Loucy (cell line): ENCODE measurements at regions not wholly inside any gene's neighbourhood (a gene's known extent, or its start where the extent isn't known, plus 50 kb on each side); places are given as distances from the start of the nearest gene placed in this dataset.
"Not testable (repeated sequence)": the region's sequence is repeated elsewhere in the genome, so short reads cannot be mapped to it uniquely, and the experiment has no call there.

Experiments
- H2AFZ ChIP-seq: fragments of 200-600 bp; sonication (generic); 2 replicates; pipeline ENCODE4 v1.6.0; 2016; ENCODE audit warnings: antibody characterized with exemption, mild to moderate bottlenecking, low read length, moderate library complexity
- H3F3A ChIP-seq: fragments of 200-600 bp; 2 replicates; pipeline ENCODE4 v1.6.0; 2016; ENCODE audit warnings: antibody characterized with exemption, low read depth, mild to moderate bottlenecking
- H3K27me3 ChIP-seq: fragments of 200-600 bp; sonication (generic); 2 replicates; pipeline ENCODE4 v1.6.1; 2014; ENCODE audit warnings: low read length, mild to moderate bottlenecking; ENCODE audit not compliant: insufficient read depth, poor library complexity, severe bottlenecking
- H3K36me3 ChIP-seq: fragments of 200-600 bp; sonication (generic); 2 replicates; pipeline ENCODE4 v1.6.1; 2016; ENCODE audit warnings: low read length; ENCODE audit not compliant: insufficient read depth
- H3K4me1 ChIP-seq: fragments of 200-600 bp; sonication (generic); 2 replicates; pipeline ENCODE4 v1.5.1; 2014; ENCODE audit warnings: low read length, mild to moderate bottlenecking; ENCODE audit not compliant: insufficient read depth, poor library complexity, severe bottlenecking
- H3K4me2 ChIP-seq: fragments of 200-600 bp; sonication (generic); 2 replicates; pipeline ENCODE4 v1.6.0; 2014; ENCODE audit warnings: antibody characterized with exemption, low read length, low read depth, mild to moderate bottlenecking; ENCODE audit not compliant: poor library complexity, severe bottlenecking
- H3K4me3 ChIP-seq: fragments of 200-600 bp; sonication (generic); 2 replicates; pipeline ENCODE4 v1.5.1; 2014; ENCODE audit warnings: low read length, mild to moderate bottlenecking, mixed read lengths; ENCODE audit not compliant: poor library complexity, severe bottlenecking
- H3K79me2 ChIP-seq: fragments of 200-600 bp; sonication (generic); 2 replicates; pipeline ENCODE4 v1.6.1; 2014; ENCODE audit warnings: low read length; ENCODE audit not compliant: insufficient read depth
- H3K9ac ChIP-seq: fragments of 200-600 bp; sonication (generic); 2 replicates; pipeline ENCODE4 v1.6.0; 2014; ENCODE audit warnings: mild to moderate bottlenecking, low read depth, low read length, moderate library complexity; ENCODE audit not compliant: poor library complexity, severe bottlenecking
- H3K9me2 ChIP-seq: fragments of 200-600 bp; sonication (generic); replicated peaks from 2 replicates; pipeline ENCODE4 v1.6.1; 2016; ENCODE audit warnings: low read depth, low read length, mixed read lengths
- H3K9me3 ChIP-seq: fragments of 200-600 bp; sonication (generic); 2 replicates; pipeline ENCODE4 v1.6.1; 2014; ENCODE audit warnings: mild to moderate bottlenecking, antibody characterized with exemption, low read length, low read depth; ENCODE audit not compliant: insufficient read depth
- H4K20me1 ChIP-seq: fragments of 200-600 bp; sonication (generic); 2 replicates; pipeline ENCODE4 v1.6.0; 2014; ENCODE audit warnings: antibody characterized with exemption, low read length, mild to moderate bottlenecking; ENCODE audit not compliant: insufficient read depth, poor library complexity, severe bottlenecking
- CTCF ChIP-seq: fragments of 200-600 bp; sonication (generic); conservative IDR thresholded peaks from 2 replicates; pipeline ENCODE4 v1.5.1; 2014; ENCODE audit warnings: mild to moderate bottlenecking, antibody characterized with exemption, low read length
- EZH2phosphoT487 ChIP-seq: fragments of 200-600 bp; IDR thresholded peaks from 2 replicates; pipeline ENCODE4 v1.6.1; 2018; ENCODE audit warnings: antibody characterized with exemption, mild to moderate bottlenecking, moderate library complexity, borderline replicate concordance

- Histone ChIP-seq H3K79me2 (no peaks in the 10 kb centered on the region), H3F3A (no peaks in the 10 kb centered on the region), H3K4me1 (peaks cover 4% of the 10 kb centered on the region), H4K20me1 (no peaks in the 10 kb centered on the region), H2AFZ (no peak overlapping the region), H3K27me3 (no peaks in the 10 kb centered on the region), H3K9ac (no peak overlapping the region), H3K36me3 (no peaks in the 10 kb centered on the region), H3K4me2 (no peak overlapping the region), H3K9me2 (no peaks in the 10 kb centered on the region), H3K9me3 (no peaks in the 10 kb centered on the region), H3K4me3 (no peak overlapping the region)
- TF ChIP-seq CTCF (no peak), EZH2phosphoT487 (no peak)
Observed at GRCh38 chr3:130828948-130829947, 64.6 kb upstream of the ATP2C1 start.

- H3K9ac ChIP-seq = no peak overlapping the region
- no peaks in the 10 kb centered on the region for H4K20me1 ChIP-seq
- no peaks in the 10 kb centered on the region for H3K27me3 ChIP-seq
- H3F3A ChIP-seq = no peaks in the 10 kb centered on the region
- H3K9me3 ChIP-seq = no peaks in the 10 kb centered on the region
- H3K4me1 ChIP-seq = peaks cover 4% of the 10 kb centered on the region
- TF ChIP-seq CTCF (no peak), EZH2phosphoT487 (no peak)
- no peak overlapping the region for H3K4me2 ChIP-seq
- no peaks in the 10 kb centered on the region for H3K36me3 ChIP-seq
- H3K9me2 ChIP-seq = no peaks in the 10 kb centered on the region
- no peak overlapping the region for H3K4me3 ChIP-seq
- H3K79me2 ChIP-seq = no peaks in the 10 kb centered on the region
- no peak overlapping the region for H2AFZ ChIP-seq
Observed at GRCh38 chr3:130831719-130832400, 62.0 kb upstream of the ATP2C1 start.

GRCh38 chr3:130832401-130832746 lies 61.5 kb upstream of the ATP2C1 start:
- H3K79me2 ChIP-seq, H3F3A ChIP-seq, H3K9me3 ChIP-seq, H3K27me3 ChIP-seq, H3K4me1 ChIP-seq, H3K9me2 ChIP-seq, H3K36me3 ChIP-seq, H3K4me3 ChIP-seq, H3K9ac ChIP-seq, H3K4me2 ChIP-seq, H2AFZ ChIP-seq, H4K20me1 ChIP-seq: not testable (repeated sequence)
